Myocyte (in vitro differentiated cells): ENCODE measurements at regions not wholly inside any gene's neighbourhood (a gene's known extent, or its start where the extent isn't known, plus 50 kb on each side); places are given as distances from the start of the nearest gene placed in this dataset.
"Not testable (repeated sequence)": the region's sequence is repeated elsewhere in the genome, so short reads cannot be mapped to it uniquely, and the experiment has no call there.

Experiments
- DNase-seq: peaks from one replicate; pipeline ENCODE4 v3.0.0-alpha.2; 2012; ENCODE audit warnings: low read depth

DNA sequence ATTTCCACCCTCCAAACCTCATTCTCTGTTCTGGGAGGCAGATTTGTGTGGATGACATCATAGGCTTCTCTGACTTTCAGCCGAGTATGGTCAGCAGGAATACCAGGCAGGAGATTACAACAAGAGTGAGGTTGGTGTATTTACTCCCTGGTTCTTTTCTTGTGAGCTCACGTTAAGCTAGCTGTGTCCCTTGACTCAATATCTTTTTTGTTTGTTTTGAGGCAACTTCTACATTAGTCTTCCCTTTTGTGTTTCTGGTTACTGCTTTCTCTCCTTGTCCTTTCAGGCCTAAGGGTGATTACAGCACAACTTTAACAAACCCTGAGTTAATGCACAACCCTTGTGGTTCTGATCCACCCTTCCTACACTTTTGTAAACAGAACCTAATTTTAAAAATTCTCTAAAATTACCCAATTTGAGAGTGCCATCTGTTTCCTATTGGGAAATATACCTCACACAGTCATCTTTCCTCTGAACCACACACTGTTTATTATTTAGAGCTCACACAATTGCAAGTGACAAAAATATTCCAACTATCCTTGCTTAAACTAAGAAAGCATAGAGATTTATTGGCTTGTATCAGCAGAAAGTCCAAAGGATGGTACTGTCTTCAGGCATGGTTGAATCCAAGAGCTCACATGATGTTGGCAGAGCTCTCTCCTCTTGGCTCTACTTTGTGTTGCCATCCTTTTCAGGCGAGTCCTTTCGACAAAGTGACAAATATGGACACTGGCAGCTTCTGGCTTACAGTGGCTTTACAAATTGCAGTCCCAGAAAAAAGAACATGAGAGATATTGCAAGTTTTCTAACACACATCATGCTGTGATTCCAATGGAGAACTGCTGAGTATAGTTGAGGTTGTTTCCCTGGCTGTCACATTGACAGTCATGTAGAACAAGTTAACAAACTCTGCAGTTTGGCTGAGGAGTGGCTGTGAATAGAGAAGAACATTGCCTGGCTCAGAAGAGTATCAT, 150.5 kb upstream of the DDIT4L start:
- peak; percentile 20 for DNase-seq

- DNase-seq, result no peak
Measured at GRCh38 chr4:100339870-100340269, 149.6 kb upstream of the DDIT4L start.

DNA sequence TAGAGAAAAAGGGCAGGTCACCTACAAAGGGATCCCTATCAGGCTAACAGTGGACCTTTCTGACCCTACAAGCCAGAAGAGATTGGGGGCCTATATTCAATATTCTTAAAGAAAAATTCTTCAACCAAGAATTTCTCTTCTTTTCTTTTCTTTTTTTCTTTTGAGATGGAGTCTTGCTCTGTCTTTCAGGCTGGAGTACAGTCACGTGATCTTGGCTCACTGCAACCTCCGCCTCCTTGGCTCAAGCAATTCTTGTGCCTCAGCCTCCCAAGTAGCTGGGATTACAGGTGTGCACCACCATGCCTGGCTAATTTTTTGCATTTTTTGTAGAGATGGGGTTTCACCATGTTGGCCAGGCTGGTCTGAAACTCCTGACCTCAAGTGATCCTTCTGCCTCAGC, 143.2 kb upstream of the DDIT4L start:
- DNase-seq, result not testable (repeated sequence)

DNA sequence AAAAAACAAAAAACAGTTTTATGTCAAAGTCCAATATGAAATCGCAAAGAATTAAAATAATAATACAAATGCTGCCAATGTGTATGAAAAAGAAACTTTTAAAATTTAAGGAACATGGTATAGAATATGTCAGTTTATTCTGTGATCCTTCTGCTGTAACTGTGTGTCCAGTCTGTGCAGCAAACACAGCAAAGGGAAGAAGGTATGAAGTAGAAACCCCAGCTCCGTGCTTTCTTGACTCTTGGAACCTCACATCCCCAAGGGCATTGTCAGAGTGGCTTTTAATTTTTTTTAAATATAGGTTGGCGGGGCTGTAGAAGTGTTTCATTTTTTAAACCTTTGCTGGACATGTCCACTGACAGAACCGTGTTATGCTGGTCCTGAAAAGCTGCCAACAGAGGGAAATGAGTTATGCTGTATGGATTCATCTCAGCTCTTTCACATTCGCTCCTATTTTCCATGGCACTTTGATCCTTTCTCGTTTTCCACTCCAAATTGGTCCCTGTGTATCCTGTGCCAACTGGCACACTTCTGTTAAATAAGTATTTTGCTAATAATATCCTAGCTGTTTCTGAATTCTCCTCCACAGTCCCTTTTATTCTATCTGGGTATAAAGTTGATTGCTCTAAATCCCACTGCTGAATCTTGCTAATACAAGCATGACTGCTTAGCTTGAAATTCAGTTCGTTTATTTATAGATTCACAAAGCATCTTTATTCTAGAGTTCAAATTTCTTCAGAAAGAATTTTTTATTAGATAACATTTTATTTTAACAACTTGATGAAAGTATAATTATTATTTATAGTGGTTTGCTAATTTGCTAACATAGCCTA, 127.0 kb upstream of the DDIT4L start:
- DNase-seq, result no peak

GRCh38 chr4:100314057-100314456, 123.8 kb upstream of the DDIT4L start:
- DNase-seq, result no peak

- no peak for DNase-seq
Measured at GRCh38 chr4:100312615-100313350, 122.5 kb upstream of the DDIT4L start.

DNA sequence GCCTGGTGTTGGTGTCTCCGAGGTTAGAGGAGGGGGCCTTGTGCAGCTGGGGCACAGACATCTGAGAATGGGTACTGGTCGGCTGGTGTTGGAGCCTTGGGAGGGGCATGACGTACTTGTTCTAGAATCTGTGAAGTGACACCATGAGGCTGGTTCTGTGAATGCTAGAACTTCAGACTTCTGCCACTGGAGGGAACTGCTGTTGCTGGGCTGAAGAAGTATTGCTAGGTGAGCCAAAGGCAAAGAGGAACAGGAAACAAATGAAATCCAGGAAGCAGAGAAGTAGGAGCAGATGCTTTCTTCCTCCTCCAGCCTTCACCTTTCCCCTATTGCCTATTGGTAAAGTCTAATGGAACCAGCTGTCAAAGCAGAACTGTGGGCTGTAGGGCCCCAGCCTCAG, 120.9 kb upstream of the DDIT4L start:
- no peak for DNase-seq

DNA sequence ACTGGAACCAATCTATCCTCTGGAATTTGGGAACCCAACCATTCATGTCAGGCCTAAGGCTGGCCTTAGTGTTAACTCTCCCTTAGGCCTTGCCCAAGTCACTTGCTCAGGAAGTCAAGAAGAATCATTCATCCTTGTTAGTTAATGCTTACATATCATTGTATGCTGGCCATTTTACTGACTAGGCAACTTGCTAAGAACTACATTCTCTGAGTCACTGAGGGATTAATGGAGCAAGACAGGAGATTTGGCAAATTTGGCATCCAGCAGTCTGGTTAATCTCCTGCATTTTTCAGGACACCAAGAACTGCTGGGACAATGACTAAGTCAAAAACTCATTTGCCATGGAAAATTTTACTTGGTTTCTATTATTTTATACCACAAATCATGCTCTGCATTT, 115.8 kb upstream of the DDIT4L start:
- peak; percentile 12 for DNase-seq

- no peak for DNase-seq
Measured at GRCh38 chr4:100302061-100303026, 112.1 kb upstream of the DDIT4L start.

- DNase-seq, result peak; percentile 87
Measured at GRCh38 chr4:100299046-100299840, 109.0 kb upstream of the DDIT4L start.

DNA sequence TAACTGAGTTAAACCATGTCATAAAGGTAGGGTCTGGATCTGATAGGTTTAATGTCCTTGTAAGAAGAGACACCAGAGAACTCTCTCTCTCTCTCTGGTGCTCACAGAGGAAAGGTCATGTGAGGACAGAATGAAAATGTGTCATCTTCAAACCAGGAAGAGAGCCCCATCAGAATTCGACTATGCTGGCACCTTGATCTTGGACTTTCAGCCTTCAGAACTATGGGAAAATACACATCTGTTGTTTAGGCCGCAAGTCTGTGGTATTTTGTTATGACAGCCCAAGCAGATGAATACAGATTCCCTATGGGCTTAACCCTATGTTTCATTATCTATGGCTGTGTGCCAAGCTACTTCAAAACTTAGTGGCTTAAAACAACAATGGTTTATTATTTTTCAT, 105.5 kb upstream of the DDIT4L start:
- DNase-seq, result peak; percentile 37

GRCh38 chr4:100294356-100294755, 104.1 kb upstream of the DDIT4L start:
- DNase-seq, result peak; percentile 38

DNA sequence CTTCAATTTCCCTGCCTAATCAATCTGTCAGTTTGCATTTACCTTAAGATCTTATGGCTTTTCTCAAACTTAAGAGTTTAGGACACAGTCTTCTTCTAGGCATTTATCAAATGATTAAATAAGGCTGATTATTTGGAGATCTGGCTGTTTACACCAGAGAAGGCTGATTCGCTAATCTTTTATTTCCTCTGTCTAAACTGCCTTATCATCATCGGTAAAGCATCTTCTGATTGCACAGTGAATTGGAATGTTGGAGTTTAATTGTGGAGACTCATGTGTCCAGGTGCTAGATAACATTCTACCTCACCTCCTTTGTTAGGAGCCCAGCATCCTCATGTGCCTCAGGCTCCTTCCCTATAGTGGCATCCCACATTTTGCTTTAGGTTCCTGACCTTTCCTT, 100.3 kb upstream of the DDIT4L start:
- no peak for DNase-seq

DNA sequence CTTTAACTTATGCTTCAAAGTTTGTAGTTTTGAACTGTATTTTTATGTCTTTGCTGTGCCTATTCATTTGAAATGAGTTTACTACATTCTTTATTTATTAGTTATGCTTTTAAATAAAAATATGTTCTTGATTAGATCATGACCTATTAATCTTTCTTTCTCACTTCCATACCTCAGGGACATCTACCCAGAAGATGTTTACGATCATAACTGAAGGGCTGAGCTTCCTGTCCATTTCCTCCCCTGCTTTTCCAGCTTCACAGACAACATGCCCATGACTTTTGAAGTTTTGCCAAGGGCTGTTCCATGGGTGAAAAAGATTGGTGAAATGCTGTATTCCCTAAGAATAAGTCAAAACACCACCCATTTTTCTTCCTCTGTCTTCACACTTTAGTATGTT, 99.7 kb upstream of the DDIT4L start:
- no peak for DNase-seq

- no peak for DNase-seq
Measured at GRCh38 chr4:100289530-100289888, 99.2 kb upstream of the DDIT4L start.

- DNase-seq, result no peak
Measured at GRCh38 chr4:100288811-100289529, 98.7 kb upstream of the DDIT4L start.

DNA sequence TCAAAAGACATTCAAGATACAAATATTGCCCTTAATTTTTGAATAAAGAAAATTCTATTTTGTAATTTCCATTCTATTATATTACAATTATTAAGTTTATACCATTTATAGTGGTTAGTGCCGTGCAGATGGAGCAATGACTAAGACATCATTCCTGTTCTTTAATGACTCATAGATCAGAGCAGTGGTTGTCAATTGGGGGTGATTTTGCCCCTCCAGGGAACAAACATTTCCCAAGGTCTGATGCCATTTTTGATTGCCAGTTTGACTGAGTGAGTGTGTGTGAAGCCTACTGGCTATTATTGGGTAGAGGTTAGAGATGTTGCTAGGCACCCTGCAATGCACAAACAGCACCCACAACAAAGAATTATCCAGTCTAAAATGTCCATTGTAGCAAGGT, 97.9 kb upstream of the DDIT4L start:
- DNase-seq, result peak; percentile 30

DNA sequence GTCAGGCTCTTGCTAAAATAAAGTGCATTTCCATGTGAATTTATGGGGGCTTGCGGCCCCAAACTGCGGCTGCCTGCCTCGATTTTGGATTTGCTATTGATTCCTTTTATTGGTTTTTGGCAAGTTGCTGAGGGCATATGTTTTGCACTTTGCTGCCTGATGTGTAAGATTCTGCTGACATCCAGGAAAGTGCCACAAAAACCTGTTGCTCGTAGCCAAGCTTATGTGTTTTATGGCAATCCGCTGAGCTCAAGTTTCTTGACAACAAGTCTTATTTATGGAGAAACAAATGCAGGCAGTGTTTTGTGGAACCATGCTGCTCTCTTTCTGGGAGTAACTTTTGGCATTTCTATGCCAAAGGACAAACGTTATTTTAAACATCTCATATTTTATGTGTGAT, 97.3 kb upstream of the DDIT4L start:
- DNase-seq, result no peak

- no peak for DNase-seq
Measured at GRCh38 chr4:100286636-100287035, 96.4 kb upstream of the DDIT4L start.
